HG02610 (cell line): ENCODE measurements at regions not wholly inside any gene's neighbourhood (a gene's known extent, or its start where the extent isn't known, plus 50 kb on each side); places are given as distances from the start of the nearest gene placed in this dataset.
"Not testable (repeated sequence)": the region's sequence is repeated elsewhere in the genome, so short reads cannot be mapped to it uniquely, and the experiment has no call there.

Source experiments
- ATAC-seq: cut with Tn5 transposase; IDR thresholded peaks from one replicate; pipeline ENCODE4 v1.9.1; 2021; ENCODE audit warnings: mild to moderate bottlenecking, moderate library complexity; ENCODE audit not compliant: unreplicated experiment

- not testable (repeated sequence) for ATAC-seq
These were observed 106.2 kb upstream of the UNC5B start for GRCh38 chr10:71106151-71106550.

GRCh38 chr10:71107117-71107516 lies 105.3 kb upstream of the UNC5B start:
- not testable (repeated sequence) for ATAC-seq

DNA sequence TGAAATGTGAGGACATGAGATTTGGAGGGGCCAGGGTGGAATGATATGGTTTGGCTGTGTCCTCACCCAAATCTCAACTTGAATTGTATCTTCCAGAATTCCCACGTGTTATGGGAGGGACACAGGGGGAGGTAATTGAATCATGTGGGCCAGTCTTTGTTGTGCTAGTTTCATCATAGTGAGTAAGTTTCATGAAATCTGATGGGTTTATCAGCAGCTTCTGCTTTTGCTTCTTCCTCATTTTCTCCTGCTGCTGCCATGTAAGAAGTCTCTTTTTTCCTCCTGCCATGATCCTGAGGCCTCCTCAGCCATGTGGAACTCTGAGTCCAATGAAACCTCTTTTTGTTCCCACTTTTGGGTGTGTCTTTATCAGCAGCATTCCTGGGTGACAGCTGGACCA lies 104.3 kb upstream of the UNC5B start:
- not testable (repeated sequence) for ATAC-seq

GRCh38 chr10:71112138-71112785 lies 100.1 kb upstream of the UNC5B start:
- ATAC-seq: no peak

GRCh38 chr10:71116426-71116825 lies 95.9 kb upstream of the UNC5B start:
- ATAC-seq: no peak

GRCh38 chr10:71117589-71117988 lies 94.8 kb upstream of the UNC5B start:
- ATAC-seq: not testable (repeated sequence)

- no peak for ATAC-seq
These were observed 89.3 kb upstream of the UNC5B start for GRCh38 chr10:71123023-71123422.

GRCh38 chr10:71124921-71125748 lies 87.2 kb upstream of the UNC5B start:
- no peak for ATAC-seq

DNA sequence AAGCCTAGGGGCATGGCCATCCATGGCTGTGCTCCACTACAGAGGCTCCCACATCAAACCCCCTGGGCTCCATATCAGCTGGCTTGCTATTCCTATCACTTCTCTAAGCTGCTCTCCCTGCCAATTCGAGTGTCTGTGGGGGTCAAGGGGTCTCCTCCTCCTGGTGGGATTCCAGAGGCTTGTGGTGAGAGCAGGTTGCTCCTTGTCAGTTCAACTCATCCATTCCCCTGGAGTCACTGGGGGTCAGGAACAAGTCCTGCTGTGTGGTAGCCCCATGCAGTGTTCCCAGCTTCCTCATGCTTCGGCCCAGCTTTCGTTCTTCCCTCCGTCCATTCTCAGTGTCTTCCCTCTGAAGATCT lies 86.6 kb upstream of the UNC5B start:
- no peak for ATAC-seq

DNA sequence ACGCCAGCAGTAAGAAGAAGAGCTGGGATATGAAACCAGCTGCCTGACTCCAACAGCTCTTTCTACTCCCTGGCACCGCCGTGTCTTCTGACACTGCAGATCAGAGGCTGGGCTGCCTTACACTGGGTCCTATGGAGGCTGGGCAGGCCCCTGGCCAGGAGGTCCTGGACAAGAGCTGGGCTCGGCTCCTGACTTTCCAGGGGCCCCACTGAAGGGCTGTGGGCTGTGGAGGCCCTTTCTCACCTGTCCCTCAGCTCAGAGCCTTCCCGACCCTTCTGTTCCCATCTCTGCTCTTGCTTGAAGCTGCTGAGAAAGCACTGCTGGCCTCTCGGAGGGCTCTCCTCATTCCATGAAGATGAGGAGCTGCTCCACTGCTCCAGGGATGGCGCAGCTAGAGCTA lies 85.9 kb upstream of the UNC5B start:
- no peak for ATAC-seq

- ATAC-seq: no peak
These were observed 85.3 kb upstream of the UNC5B start for GRCh38 chr10:71127104-71127503.

- ATAC-seq: no peak
These were observed 84.6 kb upstream of the UNC5B start for GRCh38 chr10:71127773-71128172.

DNA sequence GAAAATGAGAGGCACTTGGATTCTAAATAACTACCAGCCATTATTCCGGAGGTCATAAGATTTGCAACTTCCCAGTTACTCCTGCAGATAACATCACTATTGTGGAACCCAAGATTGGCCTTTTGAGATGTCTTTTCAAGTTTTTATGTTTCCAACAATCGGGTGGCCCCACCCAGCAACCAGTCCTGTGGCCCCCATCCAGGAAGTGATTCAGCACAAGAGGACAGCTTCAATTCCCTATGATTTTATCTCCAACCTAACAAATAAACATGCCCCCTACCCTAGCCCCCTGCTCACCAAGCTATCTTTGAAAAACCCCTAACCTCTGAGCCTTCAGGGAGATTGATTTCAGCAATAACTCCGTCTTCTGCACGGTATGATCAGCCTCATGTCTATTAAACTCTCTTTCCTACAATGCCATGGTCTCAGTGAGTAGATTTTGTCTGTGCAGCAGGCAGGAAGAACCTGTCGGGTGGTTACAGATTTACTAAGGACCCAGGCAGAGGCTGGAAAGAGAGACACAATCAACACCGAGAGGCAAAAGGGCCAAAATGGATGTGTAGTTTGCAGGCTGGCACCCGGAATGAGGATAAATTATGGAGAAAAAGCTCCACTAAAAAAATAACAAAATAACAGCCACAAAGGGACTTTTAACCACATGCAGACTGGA lies 83.9 kb upstream of the UNC5B start:
- ATAC-seq: no peak

GRCh38 chr10:71131096-71131495 lies 81.3 kb upstream of the UNC5B start:
- no peak for ATAC-seq

GRCh38 chr10:71131508-71132088 lies 80.8 kb upstream of the UNC5B start:
- ATAC-seq: no peak

DNA sequence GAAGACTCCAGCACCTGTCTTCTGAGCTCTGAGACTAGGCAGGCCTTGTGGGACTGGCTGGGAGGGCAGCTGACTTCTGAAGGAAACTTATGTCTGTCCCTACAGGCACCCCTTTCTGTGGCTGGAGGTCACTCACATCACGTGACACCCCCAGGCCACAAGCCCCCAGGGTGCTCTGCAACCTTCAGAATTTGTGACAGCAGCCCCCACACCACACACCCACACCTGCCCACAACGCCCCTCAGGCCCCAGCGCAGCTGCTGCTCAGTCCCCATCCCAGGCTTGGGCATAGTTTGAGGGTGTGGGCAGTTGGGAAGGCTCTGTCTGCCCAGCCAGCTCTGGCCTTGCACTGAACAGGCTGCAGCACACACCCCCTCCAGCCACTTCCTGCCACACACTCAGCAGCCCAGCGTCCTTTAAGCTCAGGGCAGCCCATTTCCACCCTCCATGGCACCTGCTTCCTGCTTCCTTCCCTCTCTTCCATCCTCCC lies 80.0 kb upstream of the UNC5B start:
- no peak for ATAC-seq

DNA sequence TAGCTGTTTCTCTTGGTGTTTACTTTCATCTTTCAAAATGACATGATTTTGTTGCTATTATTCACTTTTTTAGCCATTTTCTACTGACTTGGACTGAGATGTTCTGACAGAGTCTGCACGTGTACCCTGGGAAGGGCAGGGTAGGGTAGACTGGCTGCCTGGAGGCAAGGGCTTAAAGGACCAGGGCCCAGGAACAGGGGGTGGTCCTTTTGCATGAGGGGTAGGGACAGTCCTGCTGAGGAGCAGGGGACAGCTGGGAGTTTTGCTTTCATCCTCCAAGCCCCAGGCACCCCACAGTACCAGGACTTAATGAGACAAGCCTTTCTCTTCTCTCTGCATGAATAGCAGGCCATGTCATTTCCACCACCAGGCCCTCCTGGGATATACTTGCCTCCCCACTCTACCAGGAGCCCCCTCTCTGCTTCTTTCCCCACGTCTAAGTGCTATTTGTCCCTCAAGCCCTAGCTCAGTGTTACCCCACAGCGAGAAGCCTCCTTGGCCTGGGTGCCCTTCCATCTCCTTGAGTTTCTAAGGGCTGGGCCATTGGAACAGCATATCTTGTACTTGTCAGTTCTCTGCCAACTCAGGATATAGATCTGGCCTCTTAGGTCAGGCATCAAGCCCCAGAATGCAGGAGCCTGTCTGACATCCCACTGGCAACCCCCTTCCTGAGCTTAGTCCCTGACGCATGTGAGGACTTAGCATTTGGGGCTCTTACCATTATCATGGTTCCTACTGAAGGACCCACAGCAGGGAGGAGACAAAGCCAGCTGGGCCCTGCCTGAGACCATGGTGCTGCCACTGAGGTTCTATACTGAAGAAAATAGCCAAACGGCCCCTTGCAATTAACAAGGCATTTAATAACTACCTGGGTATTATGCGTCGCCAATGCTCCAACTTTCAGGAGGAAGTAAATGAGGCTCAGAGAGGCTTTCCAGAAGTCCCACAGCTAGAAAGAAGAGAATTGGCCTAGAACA lies 78.4 kb upstream of the UNC5B start:
- ATAC-seq: no peak

- no peak for ATAC-seq
These were observed 77.6 kb upstream of the UNC5B start for GRCh38 chr10:71134732-71135211.

GRCh38 chr10:71135236-71135635 lies 77.1 kb upstream of the UNC5B start:
- no peak for ATAC-seq
